G401.6 (cell line): ENCODE measurements at regions not wholly inside any gene's neighbourhood (a gene's known extent, or its start where the extent isn't known, plus 50 kb on each side); places are given as distances from the start of the nearest gene placed in this dataset.

Source experiments
- FAIRE-seq: peaks from 2 replicates; lab custom pipeline; 2012; peaks lifted over from hg19 to GRCh38; lab: Jason Lieb, UNC

DNA sequence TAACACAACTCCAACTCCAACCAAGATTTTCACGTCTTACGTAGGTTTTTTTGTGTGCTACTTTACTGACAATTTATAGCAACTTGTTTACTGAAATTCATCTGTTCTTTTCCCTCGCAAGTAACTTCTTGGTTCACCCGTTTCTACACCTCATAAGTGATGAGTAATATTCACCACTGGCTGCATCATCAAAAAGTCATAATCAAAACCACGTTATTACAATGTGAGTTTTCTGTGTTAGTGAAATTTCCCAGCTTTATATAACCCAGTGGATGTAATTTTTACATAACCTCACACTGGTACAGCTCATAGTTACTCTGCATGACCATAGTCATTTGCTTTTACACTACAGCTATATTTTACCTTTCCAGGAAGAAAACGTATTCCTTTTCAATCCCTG lies 401.1 kb upstream of the LYPLAL1 start:
- FAIRE-seq: no peak

DNA sequence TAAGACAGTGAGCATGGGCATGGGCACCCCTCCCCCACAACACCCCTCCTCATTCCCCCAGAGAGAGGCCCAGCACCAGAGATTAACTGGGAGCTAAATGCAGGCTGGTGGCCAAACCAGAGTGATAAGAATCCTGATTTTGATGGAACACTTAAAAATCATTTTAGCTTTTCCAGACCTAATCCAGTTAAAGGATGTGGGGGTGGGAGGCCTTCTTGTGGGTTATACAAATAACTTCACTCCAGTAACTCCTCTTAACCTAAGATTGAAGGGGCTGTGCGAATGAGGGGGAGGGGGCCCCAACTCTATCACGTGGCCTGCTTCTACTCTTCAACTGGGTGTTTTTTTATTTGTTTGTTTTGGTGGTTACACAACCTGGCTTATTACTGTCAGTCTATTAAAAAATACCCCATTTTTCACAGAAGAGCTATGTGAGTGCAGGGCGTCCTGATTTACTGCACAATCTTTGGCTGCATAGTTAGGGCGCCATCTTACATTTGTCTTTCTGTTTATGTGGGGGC lies 398.1 kb upstream of the LYPLAL1 start:
- no peak for FAIRE-seq

DNA sequence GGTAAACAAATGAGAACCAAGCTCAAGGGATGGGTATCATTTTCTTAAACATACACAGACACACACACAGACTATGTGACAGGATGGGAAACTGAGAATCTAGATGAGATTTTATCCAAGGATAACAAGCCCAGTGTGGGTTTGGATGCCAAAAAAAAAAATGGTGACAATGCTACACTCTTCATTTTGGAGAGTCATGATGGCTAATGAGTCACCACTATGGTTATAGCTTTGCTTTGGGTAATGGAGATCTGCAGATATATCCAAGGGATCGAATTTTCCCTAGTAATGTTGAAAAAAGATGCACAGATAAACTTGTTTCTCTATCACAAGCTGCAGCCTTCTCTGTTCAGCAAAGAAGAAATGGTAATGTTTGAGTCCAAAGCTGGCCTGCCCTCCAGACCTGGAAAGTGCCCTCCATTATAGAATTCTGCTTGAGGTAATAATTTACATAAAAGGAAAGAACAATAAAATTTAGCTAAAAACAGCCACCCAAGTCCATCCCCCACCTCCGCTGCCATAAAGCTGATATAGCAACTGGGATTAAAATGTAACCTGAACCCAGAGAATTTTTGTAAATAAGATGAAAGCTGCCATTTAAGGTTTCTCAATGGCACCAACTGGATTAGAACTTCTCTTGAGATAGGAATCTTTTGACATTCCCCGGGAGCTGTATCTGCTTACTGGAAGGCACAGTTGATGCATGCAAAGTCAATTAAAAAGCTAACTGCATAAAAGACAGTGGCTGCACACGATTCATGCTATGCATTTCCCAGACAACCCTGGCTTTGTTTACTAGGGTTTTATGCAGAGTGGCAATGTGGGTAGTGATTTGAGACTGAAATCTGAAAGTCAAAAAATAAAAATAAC lies 395.2 kb upstream of the LYPLAL1 start:
- no peak for FAIRE-seq

DNA sequence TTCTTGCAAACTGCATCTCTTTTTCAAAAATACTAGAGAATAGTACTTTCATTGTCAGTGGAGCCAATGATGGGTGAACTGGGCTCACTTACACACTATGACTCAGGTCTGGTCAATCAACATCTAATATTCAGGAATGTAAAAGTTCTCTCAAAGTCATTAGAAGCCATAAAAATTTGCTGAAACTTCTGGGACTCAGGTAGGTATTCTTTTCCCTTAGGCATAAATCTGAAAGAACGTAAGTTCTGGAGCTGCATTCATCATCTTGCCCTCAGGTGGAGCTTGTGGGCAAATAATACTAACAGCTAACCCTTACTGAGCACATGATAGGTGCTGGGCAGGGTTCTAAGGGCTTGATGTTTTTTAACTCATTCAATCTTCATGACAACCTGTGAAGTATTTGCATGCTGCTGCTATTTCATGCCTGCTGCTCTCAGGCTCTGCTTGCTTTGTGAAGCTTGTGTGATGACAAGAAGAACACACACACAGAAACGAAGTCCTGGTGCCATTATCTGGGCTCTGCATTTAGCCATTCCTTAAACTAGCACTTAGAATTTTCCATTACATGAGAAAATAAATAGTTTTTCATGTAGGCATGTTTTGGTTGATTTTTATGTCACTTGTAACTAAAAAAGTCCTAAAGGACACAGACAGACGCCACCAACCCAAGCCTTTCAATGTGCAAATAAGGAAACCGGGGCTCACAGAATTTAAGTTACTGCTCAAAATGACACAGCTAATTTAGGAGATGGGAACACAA lies 394.2 kb upstream of the LYPLAL1 start:
- FAIRE-seq: no peak

GRCh38 chr1:218783131-218783530 lies 390.5 kb upstream of the LYPLAL1 start:
- no peak for FAIRE-seq

DNA sequence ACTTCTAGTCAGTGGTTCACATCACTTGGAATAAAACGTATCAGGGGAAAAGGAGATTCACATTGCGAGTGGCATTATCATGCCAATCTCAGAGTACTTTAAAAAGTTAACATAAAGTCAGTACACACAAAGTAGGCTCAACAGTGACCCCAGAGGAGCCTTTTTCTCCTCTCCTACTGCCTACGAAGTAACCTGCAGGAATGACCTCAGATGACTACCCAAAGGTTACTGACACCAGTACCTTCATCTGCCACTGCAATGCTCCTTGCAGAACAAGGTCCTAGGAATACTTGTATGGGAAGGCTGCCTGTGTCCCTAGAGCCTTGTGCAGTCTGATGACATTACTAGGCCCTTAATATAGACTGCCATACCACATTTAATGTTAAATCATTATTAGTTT lies 389.8 kb upstream of the LYPLAL1 start:
- no peak for FAIRE-seq

DNA sequence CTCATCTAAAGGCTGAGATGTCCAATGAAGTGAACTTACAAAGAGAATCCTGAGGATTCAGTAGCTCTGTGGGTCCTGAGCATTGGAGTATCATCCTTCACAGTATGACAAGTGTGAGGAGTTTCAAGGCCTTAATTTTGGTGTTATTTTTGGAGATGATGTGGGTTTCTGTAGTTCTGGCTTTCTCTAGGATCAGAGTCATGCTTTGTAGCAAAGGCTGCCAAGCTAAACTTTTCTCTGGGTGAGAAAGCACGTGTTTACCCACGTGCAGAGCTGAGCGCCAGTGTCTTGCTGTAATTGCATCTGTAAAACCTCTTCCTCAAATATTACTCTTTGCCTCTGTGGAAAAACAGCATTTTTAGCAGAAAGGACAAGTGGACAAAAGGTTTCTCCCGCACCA lies 387.8 kb upstream of the LYPLAL1 start:
- no peak for FAIRE-seq

DNA sequence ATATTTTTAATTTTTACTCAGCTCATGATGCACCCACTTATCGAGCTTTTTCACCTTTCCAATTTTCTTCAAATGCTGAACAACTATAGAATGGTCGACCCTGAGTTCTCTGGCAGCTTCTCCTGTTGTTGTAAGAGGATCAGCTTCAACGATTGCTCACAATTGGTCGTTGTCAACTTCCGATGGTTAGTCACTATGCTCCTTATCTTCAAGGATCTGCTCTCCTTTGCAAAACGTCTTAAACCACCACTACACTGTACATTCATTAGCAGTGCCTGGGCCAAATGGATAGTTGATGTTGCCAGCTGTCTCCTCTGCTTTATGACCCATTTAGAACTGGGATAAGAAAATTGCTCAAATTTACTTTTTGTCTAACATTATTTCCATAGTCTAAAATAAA lies 385.9 kb upstream of the LYPLAL1 start:
- no peak for FAIRE-seq

DNA sequence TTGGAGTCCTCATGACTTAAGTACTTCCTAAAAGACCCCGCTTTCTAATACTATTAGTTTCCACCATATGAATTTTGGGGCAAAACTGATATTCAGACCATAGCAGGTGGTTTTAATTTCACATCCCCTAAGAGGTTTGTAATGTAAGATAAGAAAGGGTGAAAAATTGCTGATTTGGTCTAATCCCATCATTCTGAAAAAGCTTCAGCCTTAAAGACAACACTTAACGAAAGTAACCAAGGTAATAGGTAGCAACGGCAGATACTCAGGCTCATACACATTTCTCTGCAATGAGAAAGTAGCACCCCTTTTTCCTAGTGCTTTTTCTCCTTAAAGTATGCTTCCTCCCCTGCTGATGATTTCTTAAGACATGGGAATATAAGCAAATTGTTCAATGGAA lies 376.9 kb upstream of the LYPLAL1 start:
- FAIRE-seq: no peak

GRCh38 chr1:218802799-218803198 lies 370.9 kb upstream of the LYPLAL1 start:
- no peak for FAIRE-seq

GRCh38 chr1:218803351-218803997 lies 370.2 kb upstream of the LYPLAL1 start:
- FAIRE-seq: no peak

DNA sequence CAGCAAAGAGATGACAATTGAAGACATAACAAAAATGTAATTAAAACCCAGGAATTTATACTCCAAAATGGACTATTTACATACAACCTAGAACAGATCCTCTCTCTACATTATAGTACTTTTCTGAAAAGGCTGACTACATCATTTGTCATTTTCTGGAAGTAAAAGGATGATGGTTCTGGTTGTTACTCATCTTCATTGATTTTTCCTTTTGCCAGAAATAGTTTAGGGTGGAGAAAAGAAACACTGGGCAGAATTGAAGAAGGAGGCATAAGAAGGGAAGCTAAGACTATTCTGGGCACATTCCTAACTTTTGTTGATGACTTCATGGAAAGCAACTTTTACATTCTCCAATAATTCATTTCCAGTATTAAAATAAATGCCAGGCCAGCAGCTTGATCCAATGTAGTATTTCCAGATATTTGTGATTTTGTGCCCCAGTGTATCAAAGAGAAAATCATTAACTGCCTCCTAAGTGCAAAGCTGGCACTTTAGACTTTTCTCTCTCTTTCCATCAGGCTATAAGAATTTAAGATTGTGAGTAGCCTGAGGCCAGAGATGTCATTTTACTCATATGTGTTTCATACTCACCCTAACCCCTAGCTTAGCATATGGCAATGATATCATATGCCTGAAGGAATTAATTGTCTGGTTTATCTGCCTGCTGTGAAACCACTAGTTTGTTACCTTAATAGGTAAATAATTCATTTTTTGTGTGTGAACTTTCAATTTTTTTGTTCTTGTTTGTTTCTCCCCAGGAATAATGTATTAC lies 369.5 kb upstream of the LYPLAL1 start:
- no peak for FAIRE-seq

- FAIRE-seq: no peak
These were observed 364.6 kb upstream of the LYPLAL1 start for GRCh38 chr1:218809061-218809460.

DNA sequence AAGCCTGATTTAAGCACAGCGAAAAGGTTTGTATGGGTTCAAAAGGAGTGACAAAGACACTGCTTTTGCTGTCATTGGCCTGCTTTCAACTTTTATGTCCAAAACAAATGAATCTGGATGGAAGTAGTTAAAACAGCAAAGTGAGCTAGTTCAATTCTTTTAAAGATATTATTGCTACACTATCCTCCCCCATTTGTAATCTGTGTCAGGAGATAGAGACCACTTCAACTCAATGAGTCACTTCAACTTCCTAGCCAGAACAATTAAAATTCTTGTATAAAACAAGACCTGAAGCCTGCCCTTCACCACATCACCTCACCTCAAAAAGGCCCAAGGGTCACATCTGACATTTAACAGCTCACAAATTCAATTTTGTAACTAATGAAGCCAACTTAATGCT lies 364.1 kb upstream of the LYPLAL1 start:
- no peak for FAIRE-seq

DNA sequence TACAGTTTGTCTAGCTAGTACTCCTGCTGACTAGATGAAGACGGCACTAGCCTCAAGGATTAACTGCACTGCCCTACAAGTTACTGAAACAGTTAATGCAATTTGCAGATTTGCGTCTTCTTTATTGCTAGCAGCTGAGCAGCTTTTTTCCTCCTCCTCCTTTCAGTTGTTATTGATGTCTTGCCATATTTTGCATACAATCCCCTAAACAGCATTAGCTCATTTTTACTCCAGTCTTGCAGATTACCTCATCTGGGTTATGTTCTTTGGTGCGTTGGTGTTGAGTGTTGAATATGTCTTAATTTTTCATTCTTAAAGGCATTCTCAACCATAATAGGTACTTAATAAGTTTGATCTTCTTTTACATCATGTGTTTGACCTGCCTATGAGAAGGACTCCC lies 363.4 kb upstream of the LYPLAL1 start:
- FAIRE-seq: no peak

GRCh38 chr1:218811497-218811896 lies 362.2 kb upstream of the LYPLAL1 start:
- FAIRE-seq: no peak

- FAIRE-seq: no peak
These were observed 361.3 kb upstream of the LYPLAL1 start for GRCh38 chr1:218812360-218812759.

DNA sequence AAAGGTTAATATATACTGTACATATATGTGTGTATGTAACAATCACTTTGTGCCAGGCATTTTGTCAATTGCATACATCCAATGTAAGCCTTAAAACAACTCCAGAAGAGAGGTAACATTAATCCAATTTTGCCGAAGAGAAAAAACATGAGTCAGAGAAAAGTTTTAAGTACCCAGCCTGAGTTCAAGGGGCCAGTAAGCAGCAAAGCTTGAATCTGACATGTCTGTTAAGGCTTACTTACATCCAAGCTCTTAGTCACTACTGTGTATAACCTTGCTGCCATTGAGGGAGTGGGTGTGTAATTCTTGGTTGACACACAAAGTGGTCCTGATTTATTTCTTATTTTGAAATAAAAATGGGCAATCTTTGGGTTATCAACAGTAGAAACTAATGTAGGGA lies 360.4 kb upstream of the LYPLAL1 start:
- FAIRE-seq: no peak

DNA sequence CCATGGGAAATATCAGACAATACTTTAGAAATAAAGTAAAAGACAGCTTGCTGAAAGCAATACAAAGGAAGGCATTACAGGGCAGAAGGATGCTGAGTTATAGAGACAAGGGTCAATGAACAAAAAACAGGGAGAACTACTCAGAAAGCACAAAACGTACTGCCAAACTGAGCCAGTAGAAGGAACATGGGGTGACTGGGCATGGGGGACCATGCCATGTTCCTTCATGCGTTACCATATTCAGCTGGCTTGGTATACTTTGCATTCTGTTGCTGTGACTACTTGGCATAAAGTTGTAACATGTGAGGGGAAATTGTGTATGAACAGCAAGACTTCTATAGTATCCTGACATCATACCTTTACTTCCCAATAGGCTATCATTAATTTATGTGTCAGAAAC lies 358.6 kb upstream of the LYPLAL1 start:
- no peak for FAIRE-seq

GRCh38 chr1:218817071-218817470 lies 356.6 kb upstream of the LYPLAL1 start:
- FAIRE-seq: no peak

- FAIRE-seq: no peak
These were observed 355.8 kb upstream of the LYPLAL1 start for GRCh38 chr1:218817691-218818465.
